NCI-H2227 (cell line): ENCODE measurements at regions not wholly inside any gene's neighbourhood (a gene's known extent, or its start where the extent isn't known, plus 50 kb on each side); places are given as distances from the start of the nearest gene placed in this dataset.
A peak's percentile ranks its signal among the peaks of the same experiment; 100 is the strongest.

Source experiments
- DNase-seq: peaks from one replicate; lab custom pipeline; 2025; ENCODE audit not compliant: unreplicated experiment; lab: John Stamatoyannopoulos, UW

DNA sequence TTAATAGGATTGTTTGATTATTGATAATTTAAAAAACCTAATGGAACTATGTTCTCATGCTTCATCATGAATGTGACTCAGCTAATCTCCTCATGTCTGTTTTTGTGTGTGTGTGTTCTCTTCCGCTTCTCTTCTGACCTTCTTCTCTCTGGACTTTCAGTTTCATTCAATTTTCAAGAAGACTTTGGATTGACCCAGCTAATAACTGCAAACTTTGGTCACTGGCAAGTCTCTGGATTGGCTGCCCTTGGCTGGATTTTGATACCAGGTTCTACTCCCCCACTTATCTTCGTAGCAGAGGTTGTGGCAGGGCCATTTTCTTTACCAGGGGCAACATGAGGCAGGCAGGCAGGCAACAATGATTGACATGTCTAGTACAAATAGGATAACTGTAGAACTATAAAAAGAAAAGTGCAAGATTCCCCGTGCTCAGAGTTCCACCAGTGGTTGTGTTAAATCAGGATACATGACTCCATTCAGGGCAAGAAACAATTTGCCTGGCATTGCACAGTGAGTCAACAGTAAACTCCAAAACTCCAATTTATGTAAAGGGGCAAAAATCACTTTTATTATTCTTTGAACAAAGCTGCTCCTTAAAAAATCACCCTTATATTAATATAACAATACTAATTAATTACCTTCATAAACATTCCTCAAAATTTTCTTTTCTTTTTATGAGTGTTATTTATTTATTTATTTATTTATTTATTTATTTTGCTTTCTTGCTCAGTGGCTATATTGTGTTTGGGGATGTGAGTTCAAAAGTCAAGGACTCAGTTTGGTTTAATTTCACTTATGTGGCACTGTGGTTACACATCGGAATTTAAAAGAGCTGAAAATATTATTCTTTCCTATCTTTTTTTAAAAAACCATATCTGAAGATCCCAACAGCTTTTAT is 167.6 kb downstream of the RND3 start:
- no peak for DNase-seq

DNA sequence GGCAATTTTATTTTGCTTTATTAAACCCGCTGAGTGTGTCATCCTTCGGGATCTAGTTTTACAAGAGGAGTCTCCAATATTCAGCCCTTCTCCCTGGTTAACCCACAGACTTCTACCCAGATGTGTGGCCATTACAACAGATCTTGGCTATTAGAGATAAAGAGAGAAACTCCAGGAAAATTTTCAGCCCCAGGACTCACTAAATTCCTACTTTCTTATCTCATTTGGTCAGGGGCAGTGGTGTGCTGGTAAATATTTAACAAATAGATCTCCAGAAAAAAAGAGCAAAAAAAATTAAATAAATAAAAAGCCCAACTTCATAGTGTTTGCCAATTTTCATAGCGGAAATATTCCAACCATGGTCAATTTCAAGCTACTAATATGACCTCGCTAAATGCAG is 168.4 kb downstream of the RND3 start:
- no peak for DNase-seq

DNA sequence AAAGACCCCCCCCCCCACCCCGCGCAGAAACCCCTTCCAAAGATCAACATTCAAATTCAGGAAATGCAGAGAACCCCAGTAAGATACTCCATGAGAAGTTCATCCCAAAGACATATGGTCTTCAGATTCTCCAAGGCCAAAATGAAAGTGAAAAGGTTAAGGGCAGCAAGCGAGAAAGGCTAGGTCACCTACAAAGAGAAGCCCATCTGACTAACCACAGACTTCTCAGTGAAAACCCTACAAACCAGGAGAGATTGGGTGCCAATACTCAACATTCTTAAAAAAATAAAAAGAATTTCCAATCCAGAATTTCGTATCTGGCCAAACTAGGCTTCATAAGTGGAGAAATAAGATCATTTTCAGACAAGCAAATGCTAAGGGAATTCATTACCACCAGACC is 175.2 kb downstream of the RND3 start:
- no peak for DNase-seq

DNA sequence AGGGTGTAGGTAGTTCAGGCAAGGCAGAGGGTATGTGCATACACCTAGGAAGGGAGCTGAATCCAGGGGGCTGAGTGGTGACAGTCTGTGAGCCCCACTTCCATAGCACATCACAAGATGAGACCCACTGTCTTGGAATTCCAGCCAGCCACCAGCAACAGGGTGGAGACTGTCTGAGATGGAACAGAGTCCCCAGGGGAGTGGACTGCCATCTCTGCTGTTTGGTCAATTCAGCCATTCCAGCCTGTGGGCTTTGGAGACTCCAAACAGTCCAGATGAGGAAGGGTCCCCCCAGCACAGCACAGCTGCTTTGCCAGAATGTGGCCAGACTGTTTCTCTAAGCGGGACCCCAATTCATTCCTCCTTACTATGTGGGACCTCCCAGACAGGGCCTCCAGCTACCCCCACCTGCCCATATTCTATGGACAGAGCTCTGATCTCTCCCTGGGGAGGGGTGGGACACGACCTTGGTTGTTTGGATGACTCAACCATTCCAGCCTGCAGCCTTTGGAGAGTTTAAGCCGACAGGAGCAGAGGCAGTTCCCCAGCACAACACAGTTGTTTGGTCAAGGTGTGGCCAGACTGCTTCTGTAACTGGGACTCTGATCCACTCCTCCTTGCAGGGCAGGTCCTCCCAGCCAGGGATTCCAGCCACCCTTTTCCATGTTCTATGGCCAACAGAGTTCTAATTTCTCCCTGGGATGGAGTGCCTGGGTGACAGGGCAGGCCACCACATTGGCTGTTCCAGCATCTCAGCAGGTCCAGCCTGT is 178.0 kb downstream of the RND3 start:
- DNase-seq = no peak

DNA sequence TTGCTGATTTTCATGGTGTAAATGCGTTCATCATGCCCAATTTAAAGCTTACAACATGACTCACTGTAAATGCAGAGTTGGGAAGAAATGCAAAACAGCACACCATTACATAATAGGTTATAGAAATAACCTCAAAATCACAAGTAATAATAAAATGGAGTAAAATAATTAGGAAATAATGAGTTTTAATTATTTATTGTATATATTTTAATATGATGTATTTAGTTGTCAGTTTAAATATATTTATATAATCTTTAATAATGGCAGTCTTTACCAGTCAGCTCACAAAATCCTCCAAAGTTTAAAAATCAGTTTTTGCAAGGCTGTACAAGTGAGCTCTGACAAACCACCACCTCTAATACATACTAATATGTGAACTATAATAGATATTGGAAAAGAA is 180.2 kb downstream of the RND3 start:
- no peak for DNase-seq

DNA sequence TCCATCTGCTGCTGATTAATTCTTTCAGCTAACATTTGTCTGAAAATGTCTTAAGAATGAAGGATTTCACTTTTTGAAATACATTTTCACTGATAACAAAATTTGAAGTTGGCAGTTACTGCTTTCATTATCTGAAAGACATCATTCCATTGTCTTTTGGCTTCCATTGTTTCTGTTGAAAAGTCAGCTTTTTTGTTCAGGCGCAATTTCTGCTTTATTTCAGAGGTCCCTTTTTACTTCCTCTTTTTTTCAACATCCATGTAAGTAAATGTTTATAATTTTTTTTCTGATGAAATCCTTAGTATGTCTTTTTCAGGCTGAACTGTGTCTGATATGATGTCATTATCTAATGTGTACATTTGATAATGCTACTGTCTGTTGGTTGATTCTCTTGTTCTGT is 184.2 kb downstream of the RND3 start:
- DNase-seq = peak; percentile 21

DNA sequence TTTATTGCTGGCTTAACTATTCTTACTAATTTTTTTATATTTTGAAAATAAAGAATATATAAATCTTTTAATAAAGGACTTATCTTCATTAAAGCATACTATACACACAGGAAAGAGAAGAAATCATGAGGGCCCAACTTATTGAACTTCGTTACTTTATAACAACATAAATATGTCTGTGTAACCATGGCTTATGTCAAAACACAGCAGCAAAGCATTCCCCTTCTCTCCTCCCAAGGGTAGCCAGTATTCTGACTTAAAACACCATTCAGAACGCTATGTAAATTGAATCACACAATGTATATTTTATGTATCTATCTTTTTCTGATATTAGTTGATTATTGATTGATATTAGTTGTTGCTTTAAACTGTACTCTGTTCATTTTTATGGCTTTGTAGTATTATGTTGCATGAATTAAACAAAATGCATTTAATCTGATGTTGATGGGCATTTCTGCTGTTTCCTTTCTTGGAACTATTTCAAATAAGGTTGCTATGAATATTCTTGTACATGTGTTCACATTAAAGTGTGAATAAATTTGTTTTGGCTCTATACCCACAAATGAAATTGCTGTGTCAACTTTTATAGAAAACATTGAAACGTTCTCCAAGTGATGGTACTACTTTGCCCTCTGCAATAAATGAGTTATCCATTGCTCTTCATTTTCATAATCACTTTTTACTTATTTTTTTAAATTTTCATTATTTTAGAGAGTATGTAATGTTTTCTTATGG is 188.7 kb downstream of the RND3 start:
- no peak for DNase-seq

DNA sequence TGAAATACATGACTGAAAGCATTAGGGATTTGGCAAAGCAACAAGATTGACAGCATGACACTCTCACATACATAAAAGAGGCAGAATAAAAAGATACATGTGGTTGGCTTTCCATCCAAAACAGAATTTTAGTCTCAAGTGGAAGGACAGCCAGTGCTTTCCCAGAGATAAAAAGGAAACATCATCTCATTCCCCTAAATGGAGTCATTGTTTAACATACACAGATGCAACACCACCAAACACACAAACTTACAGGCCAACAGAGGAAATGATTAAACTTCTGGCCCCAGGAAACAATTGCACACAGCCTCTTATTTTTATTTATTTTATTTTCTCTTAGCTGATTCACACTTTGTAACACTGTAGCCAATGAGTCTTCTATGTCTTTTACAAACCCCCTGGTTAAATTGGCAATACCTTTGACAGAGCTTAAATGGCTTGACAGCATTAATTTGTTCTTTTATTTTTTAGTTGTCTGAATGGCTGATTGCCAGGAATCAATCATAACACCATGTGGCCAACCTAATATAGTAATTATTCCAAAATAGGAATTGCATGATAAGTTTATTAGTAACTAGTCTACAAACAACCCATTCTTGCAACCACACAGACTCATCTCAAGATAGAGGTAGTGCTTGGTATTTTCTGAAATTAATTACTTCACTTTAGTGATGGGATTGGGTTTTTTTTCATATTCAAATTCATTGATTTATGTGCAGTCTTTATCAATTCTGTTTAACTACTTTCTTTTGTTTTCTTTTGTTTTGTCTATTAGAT is 190.5 kb downstream of the RND3 start:
- DNase-seq = no peak

DNA sequence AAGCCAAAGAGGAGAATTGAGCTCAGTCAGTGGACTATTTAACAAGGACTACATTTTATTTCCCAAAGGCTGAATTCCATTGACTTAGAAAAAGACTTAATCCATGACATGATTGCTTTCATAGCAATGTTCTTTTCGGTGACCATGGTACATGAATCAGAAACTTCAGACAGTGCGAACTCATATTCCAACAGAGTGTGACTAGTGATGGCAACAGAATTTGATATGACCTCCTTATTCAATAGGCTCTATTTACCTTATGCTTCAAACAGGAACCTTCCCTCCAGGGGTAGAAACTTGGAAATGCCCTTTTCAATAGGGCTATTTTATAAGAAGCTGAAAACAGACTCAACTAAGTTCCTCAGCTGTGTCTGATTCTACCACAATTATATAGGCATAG is 191.9 kb downstream of the RND3 start:
- no peak for DNase-seq

DNA sequence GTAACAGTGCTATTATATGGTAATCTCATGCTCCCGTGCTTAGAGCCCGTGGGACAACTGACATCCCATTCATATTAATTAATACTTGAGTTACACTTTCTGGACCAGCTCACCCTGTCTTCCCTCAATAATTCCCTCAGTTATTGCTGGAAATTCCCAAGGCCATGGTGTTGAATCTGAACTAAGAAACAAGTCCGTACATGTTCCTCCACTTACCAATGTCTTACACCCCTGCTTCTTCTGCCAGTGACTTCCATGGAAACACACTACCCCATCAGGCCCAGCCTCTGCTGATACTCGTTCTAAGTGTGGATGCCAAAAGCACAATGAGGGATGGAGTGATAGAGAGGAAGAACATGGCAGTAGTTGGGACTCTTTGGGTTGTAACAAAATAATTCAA is 193.7 kb downstream of the RND3 start:
- no peak for DNase-seq

DNA sequence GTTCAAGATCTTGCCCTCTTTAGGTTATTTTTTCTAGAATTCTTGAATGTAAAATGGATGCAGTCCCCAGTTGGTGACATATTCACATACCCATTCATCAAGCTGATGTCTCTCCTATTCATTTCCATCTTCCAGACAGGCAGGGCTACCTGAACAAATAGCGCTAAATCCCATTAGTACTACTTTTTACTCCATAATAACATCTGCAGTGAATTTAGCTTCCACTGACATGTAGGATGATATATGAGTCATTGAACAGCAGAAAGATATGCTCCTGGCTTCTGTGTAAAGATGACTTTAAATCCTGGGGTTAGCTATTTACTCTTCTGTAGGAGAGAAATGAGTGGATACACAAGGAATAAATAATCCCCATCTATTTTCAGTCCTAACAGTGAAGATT is 194.7 kb downstream of the RND3 start:
- peak; percentile 58 for DNase-seq

DNA sequence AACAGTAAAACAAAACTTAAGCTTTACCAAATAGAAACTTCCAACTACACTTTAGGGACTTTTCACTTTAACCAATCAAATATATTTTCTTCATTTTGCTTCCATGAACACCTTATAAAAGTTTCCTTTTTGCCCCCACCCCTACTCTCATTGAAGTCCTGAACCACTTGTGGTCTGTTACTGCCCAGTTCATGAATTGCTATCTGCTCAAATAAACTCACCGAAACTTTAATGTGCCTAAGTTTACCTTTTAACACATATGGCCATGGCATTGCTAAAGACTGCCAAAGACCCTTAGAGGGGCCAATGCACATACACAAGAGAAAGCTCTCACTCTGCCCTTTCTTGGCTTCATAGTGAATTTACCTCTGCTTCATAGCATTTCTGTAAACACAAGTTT is 195.3 kb downstream of the RND3 start:
- no peak for DNase-seq

DNA sequence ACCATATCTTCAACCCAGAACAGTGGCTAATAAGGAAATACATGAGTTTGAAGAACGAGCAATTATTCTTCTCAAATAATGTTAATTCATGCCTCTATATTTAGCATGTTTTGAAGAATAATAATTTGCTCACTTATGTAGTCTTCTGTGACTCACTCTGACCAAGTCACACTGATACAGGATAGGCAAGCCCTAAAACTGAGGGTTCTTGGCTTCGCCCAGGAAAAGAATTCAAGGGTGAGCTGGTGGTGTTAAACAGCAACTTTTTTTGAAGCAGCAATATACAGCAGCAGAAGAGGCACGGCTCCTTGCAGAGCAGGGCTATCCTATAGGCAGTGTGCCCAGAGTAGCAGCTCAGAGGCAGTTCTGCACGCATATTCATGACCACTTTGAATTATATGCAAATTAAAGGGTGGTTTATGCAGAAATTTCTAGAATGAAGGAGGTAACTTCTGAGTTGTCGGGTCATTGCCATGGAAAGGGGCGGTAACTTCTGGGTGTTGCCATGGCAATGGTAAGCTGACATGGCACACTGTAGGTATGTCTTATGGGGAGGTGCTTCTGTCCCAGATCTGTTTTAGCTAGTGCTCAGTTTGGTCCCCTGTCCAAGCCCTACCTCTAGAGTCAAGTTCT is 200.6 kb downstream of the RND3 start:
- DNase-seq = no peak

DNA sequence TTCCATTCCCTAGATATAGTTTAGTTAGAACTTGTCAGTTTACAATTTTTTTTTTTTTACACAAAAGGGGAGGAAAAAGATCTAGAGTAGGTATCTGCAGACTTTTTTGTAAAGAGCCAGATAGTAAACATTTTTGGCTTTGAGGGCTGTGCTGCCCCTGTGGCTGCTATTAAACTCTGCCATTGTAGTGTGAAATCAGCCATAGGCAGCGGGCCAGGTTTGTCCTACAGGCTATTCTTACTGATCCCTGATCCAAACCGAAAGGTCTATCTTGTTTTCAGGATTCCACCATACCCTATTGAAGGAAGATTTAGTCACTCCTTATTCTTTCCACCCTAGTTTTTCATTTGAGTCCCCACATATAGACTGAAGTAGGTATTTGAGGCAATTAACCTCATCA is 203.4 kb downstream of the RND3 start:
- no peak for DNase-seq

DNA sequence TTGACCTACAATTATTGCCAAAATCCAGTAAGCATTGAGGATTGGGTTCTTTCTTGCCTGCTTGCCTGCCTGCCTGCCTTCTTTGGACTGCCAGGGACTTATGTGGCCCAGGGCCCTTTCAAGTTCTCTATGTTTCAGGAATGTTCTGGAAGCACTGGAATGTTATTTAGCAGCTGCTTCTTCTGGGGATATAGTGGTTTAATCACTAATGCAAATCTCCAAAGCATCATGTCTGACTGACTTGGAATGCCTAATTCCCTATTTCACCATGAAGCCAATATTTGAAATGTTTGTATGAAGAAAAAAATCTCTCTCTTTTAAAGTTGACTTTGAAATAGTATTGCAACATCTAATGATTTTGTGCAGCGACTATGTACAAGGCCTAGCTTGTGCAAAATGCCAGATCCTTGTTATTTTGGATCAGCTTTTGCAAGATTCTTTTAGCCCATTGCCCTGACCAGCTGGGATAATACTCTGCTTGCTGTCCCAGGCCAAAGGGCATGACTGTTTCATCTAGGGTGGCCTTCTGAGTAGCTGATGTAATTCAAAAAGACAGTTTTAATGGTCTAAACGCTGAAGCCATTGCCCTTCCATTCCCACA is 204.6 kb downstream of the RND3 start:
- no peak for DNase-seq

DNA sequence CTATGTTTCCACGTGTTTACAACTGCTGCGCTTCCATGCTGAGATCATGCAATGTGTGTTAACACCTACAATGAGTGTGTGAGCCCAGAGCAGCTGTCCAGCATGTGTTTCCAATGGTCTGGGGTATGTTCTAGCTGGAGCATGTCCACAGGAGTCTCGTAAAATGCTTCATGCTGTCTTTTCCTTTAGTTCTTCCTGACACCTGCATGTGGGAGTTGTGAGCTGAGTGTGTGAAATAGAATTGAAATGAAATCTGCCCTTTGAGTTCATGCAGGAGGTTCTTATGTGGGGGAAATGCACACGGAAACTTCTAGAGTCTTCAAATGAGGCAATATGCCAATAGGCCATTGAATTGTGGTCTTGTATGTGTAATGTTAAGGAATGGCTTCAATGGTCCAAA is 205.1 kb downstream of the RND3 start:
- no peak for DNase-seq

DNA sequence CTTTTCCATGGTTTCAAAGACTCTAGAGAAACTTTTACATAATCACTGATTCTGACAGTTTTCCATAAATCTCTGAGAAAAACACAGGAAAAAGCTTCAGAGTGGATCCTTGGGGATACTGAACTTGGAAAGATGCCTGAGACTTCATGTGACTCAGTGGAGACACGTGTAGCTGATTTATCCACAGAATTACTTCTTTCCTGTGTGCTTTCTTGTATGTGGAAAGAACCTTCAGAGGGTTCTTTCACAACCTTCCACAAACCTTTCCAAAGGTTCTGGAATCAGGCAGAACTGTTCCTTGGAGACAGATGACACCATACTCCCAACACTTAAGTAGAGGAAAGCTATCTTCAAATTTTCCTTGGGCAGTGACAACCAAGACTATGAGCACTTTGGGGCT is 207.2 kb downstream of the RND3 start:
- DNase-seq = no peak

DNA sequence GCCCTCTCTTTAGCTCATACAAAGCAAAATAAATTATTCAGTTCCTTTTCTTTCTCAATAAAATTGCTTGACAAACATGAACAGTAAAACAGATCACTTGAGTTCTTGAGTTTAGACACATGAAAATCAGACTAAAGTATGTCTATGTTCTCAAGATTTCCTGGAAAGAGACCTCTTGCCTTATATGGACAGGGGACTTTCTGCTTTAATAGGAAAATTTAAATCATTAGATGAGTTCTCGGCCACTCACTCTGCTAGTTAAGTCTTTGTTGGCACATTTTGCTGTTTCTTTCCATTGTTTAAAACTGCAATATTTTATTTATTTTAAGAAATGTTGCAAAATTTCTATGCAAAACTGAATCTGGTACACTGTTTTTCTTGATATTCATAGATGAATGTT is 207.8 kb downstream of the RND3 start:
- DNase-seq = no peak

DNA sequence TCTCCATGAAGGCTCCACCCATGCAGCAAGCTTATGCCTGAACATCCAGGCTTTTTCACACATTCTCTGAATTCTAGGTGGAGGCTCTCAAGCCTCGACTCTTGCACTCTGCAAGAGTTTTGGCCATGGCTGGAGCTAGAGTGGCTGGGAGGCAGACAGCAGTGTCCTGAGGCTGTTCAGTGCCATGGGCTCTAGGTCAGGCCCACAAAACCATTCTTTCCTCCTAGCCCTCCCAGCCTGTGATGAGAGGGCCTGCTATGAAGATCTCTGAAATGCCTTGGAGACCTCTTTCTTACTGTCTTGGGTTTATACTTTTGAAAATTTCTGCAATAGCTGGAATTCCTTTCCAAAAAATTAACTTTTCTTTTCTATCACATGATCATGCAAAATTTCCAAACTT is 210.7 kb downstream of the RND3 start:
- no peak for DNase-seq

DNA sequence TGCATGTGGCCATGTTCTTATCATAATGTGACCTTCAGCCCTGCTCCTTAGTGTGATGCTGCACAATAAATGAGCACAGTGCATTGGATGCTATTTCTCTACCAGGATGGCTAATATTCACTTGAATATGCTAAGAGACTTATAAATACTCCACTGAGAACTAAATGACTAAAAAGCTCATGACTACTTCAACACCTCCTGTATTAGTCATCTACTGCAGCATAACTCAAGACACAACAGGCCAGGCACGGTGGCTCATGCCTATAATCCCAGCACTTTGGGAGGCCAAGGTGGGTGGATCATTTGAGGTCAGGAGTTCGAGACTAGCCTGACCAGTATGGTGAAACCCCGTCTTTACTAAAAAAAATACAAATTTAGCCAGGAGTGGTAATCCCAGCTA is 213.4 kb downstream of the RND3 start:
- no peak for DNase-seq
